K562 (cell line): ENCODE measurements at regions not wholly inside any gene's neighbourhood (a gene's known extent, or its start where the extent isn't known, plus 50 kb on each side); places are given as distances from the start of the nearest gene placed in this dataset.

ENCODE experiments used
- ATAC-seq: fragments of 200-7000 bp; cut with Tn5 transposase; 3 replicates; pipeline ENCODE4 v1.9.1; 2020; ENCODE audit warnings: moderate library complexity
- BruUV-seq: library from RNA; stranded (reverse); fragments of 400-500 nt; replicated peaks from 2 replicates; lab custom pipeline; 2021; lab: Mats Ljungman, UMichigan
- CTCF ChIA-PET: fragments of 300-600 bp; formaldehyde crosslinking; extraction: SDS; loops from one replicate; lab custom pipeline; 2021; ENCODE audit warnings: low intra/inter-chr PET ratio; lab: Yijun Ruan, JAX
- POLR2A ChIA-PET: fragments of 300-600, 350-650 bp; sonication (Branson Sonifier 250); formaldehyde crosslinking; extraction: SDS; loops from one replicate; lab custom pipeline; 2021; ENCODE audit warnings: antibody characterized with exemption, inconsistent platforms; lab: Yijun Ruan, JAX
- DNase-seq, 4 experiments: peaks; one replicate each; pipeline versions ENCODE4 v3.0.0 to v3.0.0-alpha.2; 2011 to 2018; ENCODE audit warnings: low spot score in 3 of 4, mixed read lengths in 3 of 4; ENCODE audit errors: extremely low read depth in 1 of 4
- FAIRE-seq: peaks from 2 replicates; lab custom pipeline; 2011; peaks lifted over from hg19 to GRCh38; lab: Jason Lieb, UNC
- H2AFZ ChIP-seq: 2 replicates; pipeline ENCODE4 v1.6.0; 2011; ENCODE audit warnings: low read depth, low read length, control low read depth, inconsistent platforms
- H3K27ac ChIP-seq: fragments of 200-600 bp; 3 replicates; pipeline ENCODE4 v1.8.0; 2011; ENCODE audit warnings: low read depth, mild to moderate bottlenecking, control low read depth, inconsistent platforms, low read length, moderate library complexity, mixed read lengths; ENCODE audit errors: extremely low read depth
- H3K27me3 ChIP-seq, 2 experiments: fragments of 300-600 bp in 1 of 2; 2 replicates in 1 of 2; 3 replicates in 1 of 2; pipeline versions ENCODE4 v1.6.0 to v1.8.0; 2011; ENCODE audit warnings: inconsistent platforms in 2 of 2, low read length in 2 of 2, mild to moderate bottlenecking in 1 of 2, mixed read lengths in 1 of 2, moderate library complexity in 1 of 2; ENCODE audit not compliant: control insufficient read depth in 2 of 2, insufficient read depth in 2 of 2
- H3K36me3 ChIP-seq: fragments of 300-600 bp; 3 replicates; pipeline ENCODE4 v1.8.0; 2011; ENCODE audit warnings: mild to moderate bottlenecking, low read length, inconsistent platforms; ENCODE audit not compliant: control insufficient read depth, insufficient read depth
- H3K4me1 ChIP-seq, 2 experiments: fragments of 200-600 bp in 1 of 2; replicated peaks in 1 of 2; 2 replicates in 1 of 2; 3 replicates in 1 of 2; pipeline versions ENCODE4 v1.5.1 to v1.8.0; 2011; ENCODE audit warnings: inconsistent platforms in 2 of 2, low read length in 2 of 2, mild to moderate bottlenecking in 1 of 2, mixed read lengths in 1 of 2, moderate library complexity in 1 of 2; ENCODE audit not compliant: control insufficient read depth in 2 of 2, insufficient read depth in 2 of 2
- H3K4me2 ChIP-seq: 2 replicates; pipeline ENCODE4 v1.6.1; 2011; ENCODE audit warnings: low read length, control low read depth, inconsistent platforms, mixed read lengths; ENCODE audit not compliant: insufficient read depth
- H3K4me3 ChIP-seq: fragments of 200-600 bp; sonication (generic), shearing (Covaris generic); 2 replicates; pipeline ENCODE4 v1.5.1; 2016; ENCODE audit warnings: control low read depth, inconsistent platforms
- H3K79me2 ChIP-seq: fragments of 200-600 bp; 3 replicates; pipeline ENCODE4 v1.8.0; 2011; ENCODE audit warnings: low read length, inconsistent platforms; ENCODE audit not compliant: control insufficient read depth, insufficient read depth
- H3K9ac ChIP-seq, 2 experiments: 2 replicates each; pipeline versions ENCODE4 v1.6.0 to v1.6.1; 2011; ENCODE audit warnings: low read depth in 2 of 2, low read length in 2 of 2, control low read depth in 1 of 2, inconsistent platforms in 1 of 2, mild to moderate bottlenecking in 1 of 2, mixed read lengths in 1 of 2; ENCODE audit not compliant: insufficient read depth in 1 of 2
- H3K9me1 ChIP-seq: one replicate; pipeline ENCODE4 v1.6.0; 2011; ENCODE audit warnings: inconsistent platforms, mild to moderate bottlenecking, low read length, moderate library complexity; ENCODE audit not compliant: control insufficient read depth, insufficient read depth
- H3K9me3 ChIP-seq: replicated peaks from 2 replicates; pipeline ENCODE4 v1.5.1; 2011; ENCODE audit warnings: low read depth, low read length, inconsistent platforms; ENCODE audit not compliant: control insufficient read depth, insufficient read depth
- H4K20me1 ChIP-seq: replicated peaks from 2 replicates; pipeline ENCODE4 v1.6.1; 2011; ENCODE audit warnings: low read length, inconsistent platforms, mixed read lengths; ENCODE audit not compliant: control insufficient read depth, insufficient read depth
- CREB1 ChIP-seq, 2 experiments: sonication (generic) in 1 of 2; formaldehyde crosslinking in 1 of 2; IDR thresholded peaks; 2 replicates each; pipeline versions ENCODE4 v1.6.1 to v1.8.0; 2012 to 2022; ENCODE audit warnings: inconsistent platforms in 1 of 2, mild to moderate bottlenecking in 1 of 2, missing genetic modification reagents in 1 of 2, moderate library complexity in 1 of 2
- CREB5 ChIP-seq: fragments of 250-450 bp; sonication (Bioruptor Pico); IDR thresholded peaks from 2 replicates; pipeline ENCODE4 v1.5.0; 2020; ENCODE audit warnings: mild to moderate bottlenecking
- ELF4 ChIP-seq: fragments of 450-650 bp; formaldehyde crosslinking; IDR thresholded peaks from 2 replicates; pipeline ENCODE4 v1.4.0; 2022; ENCODE audit warnings: missing genetic modification characterization
- IRF1 ChIP-seq: sonication (generic); formaldehyde crosslinking; IDR thresholded peaks from 2 replicates; pipeline ENCODE4 v1.8.0; 2022; ENCODE audit warnings: missing genetic modification reagents, mild to moderate bottlenecking, borderline replicate concordance
- LCOR ChIP-seq: sonication (generic); formaldehyde crosslinking; IDR thresholded peaks from 2 replicates; pipeline ENCODE4 v1.8.0; 2022; ENCODE audit warnings: mild to moderate bottlenecking, missing genetic modification reagents
- MCM7 ChIP-seq, 2 experiments: fragments of 450-650 bp; IDR thresholded peaks; 2 replicates each; pipeline ENCODE4 v1.6.1; 2016 to 2018
- MLLT1 ChIP-seq, 2 experiments: fragments of 450-650 bp; IDR thresholded peaks; 2 replicates each; pipeline ENCODE4 v1.6.1; 2016
- PPARD ChIP-seq: fragments of 250-450 bp; sonication (Bioruptor Pico); IDR thresholded peaks from 2 replicates; pipeline ENCODE4 v1.8.0; 2022; ENCODE audit warnings: inconsistent platforms, mild to moderate bottlenecking, moderate library complexity
- PYGO2 ChIP-seq: fragments of 450-650 bp; IDR thresholded peaks from 2 replicates; pipeline ENCODE4 v1.6.1; 2016; ENCODE audit warnings: mild to moderate bottlenecking, missing genetic modification characterization, moderate library complexity, missing compliant biosample characterization
- SAFB2 ChIP-seq: fragments of 200-400 bp; formaldehyde crosslinking; IDR thresholded peaks from 2 replicates; pipeline ENCODE4 v1.6.1; 2018; ENCODE audit warnings: borderline replicate concordance, low read length, low read depth, moderate library complexity; ENCODE audit not compliant: severe bottlenecking
- U2AF2 ChIP-seq: fragments of 200-400 bp; formaldehyde crosslinking; optimal IDR thresholded peaks from 2 replicates; pipeline ENCODE3; 2017; ENCODE audit warnings: low read depth, mild to moderate bottlenecking, low read length
- ZNF511 ChIP-seq: sonication (generic); formaldehyde crosslinking; IDR thresholded peaks from 2 replicates; pipeline ENCODE4 v1.8.0; 2022; ENCODE audit warnings: mild to moderate bottlenecking, missing genetic modification reagents
- WGBS: fragments of 100-300 bp; shearing (Covaris generic); methylation state at CpG from one replicate; pipeline ENCODE4 v1.1.6; 2016; ENCODE audit warnings: low coverage, mixed read lengths; ENCODE audit not compliant: insufficient coverage; ENCODE audit errors: missing lambda C conversion rate; 5-methylcytosine and 5-hydroxymethylcytosine counted together
- in situ Hi-C: fragments of 300-500 bp; cut with MboI; formaldehyde crosslinking; loops from 4 replicates; pipeline ENCODE4 v1.15.0; 2018; ENCODE audit warnings: inconsistent platforms, mixed read lengths
- intact Hi-C: fragments of 100-400 bp; cut with micrococcal nuclease; formaldehyde crosslinking; loops from 2 replicates; pipeline ENCODE4 v1.14.2; 2022
- TF ChIP-seq, protein P1 (sequence below): IDR thresholded peaks from 2 replicates; pipeline ENCODE4 v1.6.1; 2011; ENCODE audit warnings: borderline replicate concordance, low read depth, mild to moderate bottlenecking, moderate library complexity, low read length; ENCODE audit not compliant: insufficient read depth, poor library complexity, severe bottlenecking

DNA sequence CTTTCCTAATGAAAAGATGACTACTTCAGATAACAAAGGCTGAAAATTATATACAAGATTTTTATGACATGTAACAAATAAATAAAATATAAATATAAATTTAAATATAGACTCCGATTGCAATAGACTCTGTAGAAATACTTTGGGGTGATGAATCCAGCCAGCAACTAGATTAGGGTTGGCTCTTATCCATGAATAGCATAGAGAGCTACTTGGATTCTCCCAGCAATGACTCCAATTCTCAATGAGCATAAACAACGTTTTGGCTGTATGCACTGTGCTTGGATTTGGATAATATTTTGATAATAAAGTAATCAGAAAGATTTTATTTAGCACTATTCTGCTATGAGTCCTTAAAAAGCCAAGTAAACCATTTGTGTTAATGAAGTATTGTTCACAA, 58.0 kb upstream of the LRFN5 start (continued):
- no peak for TF ChIP-seq CREB5 (CRISPR knock-in tag)
- no peak for TF ChIP-seq PYGO2 (tag)
- no peak for TF ChIP-seq ZNF511 (CRISPR knock-in tag)
- no peak for TF ChIP-seq ELF4 (CRISPR knock-in tag)
- no peak for TF ChIP-seq IRF1 (CRISPR knock-in tag)

- Histone ChIP-seq H3K27ac (no peak overlapping the region), H3K36me3 (no peaks in the 10 kb centered on the region), H3K79me2 (no peaks in the 10 kb centered on the region), H4K20me1 (no peaks in the 10 kb centered on the region), H3K4me2 (no peak overlapping the region), H2AFZ (no peak overlapping the region), H3K9ac (no peak overlapping the region), H3K4me3 (no peak overlapping the region), H3K9me3 (no peaks in the 10 kb centered on the region), H3K4me1 (no peaks in the 10 kb centered on the region), H3K27me3 (no peaks in the 10 kb centered on the region), H3K9me1 (no peaks in the 10 kb centered on the region)
- ChIA-PET POLR2A (no interaction called here), CTCF (interaction anchor here (0.7 kb wide), 1 partner anchor 9 kb away, joined by 3 read pairs; no protein-coding TSS in a partner anchor)
- ATAC-seq, result no peak
- in situ Hi-C loops (no loop called here), intact Hi-C loops (no loop called here)
- 0% methylated on average over 3 of the region's 3 CpGs for WGBS
- DNase-seq, result no peak
- no TSS peak for BruUV-seq
- no peak for FAIRE-seq
- TF ChIP-seq MCM7 (IDR thresholded peaks at IDR 0.05) (no peak), MLLT1 (IDR thresholded peaks at IDR 0.05) (no peak), SAFB2 (no peak), U2AF2 (no peak), LCOR (CRISPR knock-in tag) (no peak), PPARD (no peak), CREB1 (IDR thresholded peaks at IDR 0.05) (no peak), CREB1 (CRISPR knock-in tag; IDR thresholded peaks at IDR 0.05) (no peak)
- TF ChIP-seq, protein P1, sequence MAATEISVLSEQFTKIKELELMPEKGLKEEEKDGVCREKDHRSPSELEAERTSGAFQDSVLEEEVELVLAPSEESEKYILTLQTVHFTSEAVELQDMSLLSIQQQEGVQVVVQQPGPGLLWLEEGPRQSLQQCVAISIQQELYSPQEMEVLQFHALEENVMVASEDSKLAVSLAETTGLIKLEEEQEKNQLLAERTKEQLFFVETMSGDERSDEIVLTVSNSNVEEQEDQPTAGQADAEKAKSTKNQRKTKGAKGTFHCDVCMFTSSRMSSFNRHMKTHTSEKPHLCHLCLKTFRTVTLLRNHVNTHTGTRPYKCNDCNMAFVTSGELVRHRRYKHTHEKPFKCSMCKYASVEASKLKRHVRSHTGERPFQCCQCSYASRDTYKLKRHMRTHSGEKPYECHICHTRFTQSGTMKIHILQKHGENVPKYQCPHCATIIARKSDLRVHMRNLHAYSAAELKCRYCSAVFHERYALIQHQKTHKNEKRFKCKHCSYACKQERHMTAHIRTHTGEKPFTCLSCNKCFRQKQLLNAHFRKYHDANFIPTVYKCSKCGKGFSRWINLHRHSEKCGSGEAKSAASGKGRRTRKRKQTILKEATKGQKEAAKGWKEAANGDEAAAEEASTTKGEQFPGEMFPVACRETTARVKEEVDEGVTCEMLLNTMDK, result no peak
These were observed 65.3 kb upstream of the LRFN5 start for GRCh38 chr14:41541333-41541732.
